D721Med (cell line): ENCODE measurements at regions not wholly inside any gene's neighbourhood (a gene's known extent, or its start where the extent isn't known, plus 50 kb on each side); places are given as distances from the start of the nearest gene placed in this dataset.
A peak's percentile ranks its signal among the peaks of the same experiment; 100 is the strongest.

ENCODE experiments used
- DNase-seq: peaks from one replicate; pipeline ENCODE4 v3.0.0; 2011; ENCODE audit warnings: low spot score; ENCODE audit not compliant: insufficient read length
- FAIRE-seq: peaks from 2 replicates; lab custom pipeline; 2011; peaks lifted over from hg19 to GRCh38; lab: Jason Lieb, UNC
- CTCF ChIP-seq: IDR thresholded peaks from 2 replicates; pipeline ENCODE4 v1.5.1; 2012; ENCODE audit warnings: mild to moderate bottlenecking, control low read depth; ENCODE audit not compliant: insufficient read depth; ENCODE audit errors: missing control alignments

GRCh38 chr2:207258263-207258991 lies 92.7 kb upstream of the KLF7 start:
- peak; percentile 67 for DNase-seq
- no peak for TF ChIP-seq CTCF
- peak; percentile 55 for FAIRE-seq

GRCh38 chr2:207260021-207260420 lies 94.3 kb upstream of the KLF7 start:
- TF ChIP-seq CTCF: no peak
- no peak for FAIRE-seq
- no peak for DNase-seq

- TF ChIP-seq CTCF: no peak
- DNase-seq (no peak), FAIRE-seq (no peak)
Measured at GRCh38 chr2:207260947-207261346, 95.2 kb upstream of the KLF7 start.

- no peak for FAIRE-seq
- no peak for DNase-seq
- TF ChIP-seq CTCF: no peak
Measured at GRCh38 chr2:207264310-207264709, 98.6 kb upstream of the KLF7 start.

- TF ChIP-seq CTCF: no peak
- FAIRE-seq: no peak
Measured at GRCh38 chr2:207265332-207265731, 99.6 kb upstream of the KLF7 start.

GRCh38 chr2:207265869-207266268 lies 100.1 kb upstream of the KLF7 start:
- no peak for FAIRE-seq
- TF ChIP-seq CTCF: no peak

More at GRCh38 chr2:207265332-207265731, 99.6 kb upstream of the KLF7 start:
- DNase-seq: no peak

GRCh38 chr2:207266648-207267047 lies 100.9 kb upstream of the KLF7 start:
- FAIRE-seq (no peak), DNase-seq (no peak)
- no peak for TF ChIP-seq CTCF

More at GRCh38 chr2:207265869-207266268, 100.1 kb upstream of the KLF7 start:
- DNase-seq: no peak
